GM21360 (cell line): ENCODE measurements at regions not wholly inside any gene's neighbourhood (a gene's known extent, or its start where the extent isn't known, plus 50 kb on each side); places are given as distances from the start of the nearest gene placed in this dataset.

Experiments used
- ATAC-seq: cut with Tn5 transposase; IDR thresholded peaks from one replicate; pipeline ENCODE4 v1.9.1; 2021; ENCODE audit warnings: mild to moderate bottlenecking, moderate library complexity; ENCODE audit not compliant: unreplicated experiment

DNA sequence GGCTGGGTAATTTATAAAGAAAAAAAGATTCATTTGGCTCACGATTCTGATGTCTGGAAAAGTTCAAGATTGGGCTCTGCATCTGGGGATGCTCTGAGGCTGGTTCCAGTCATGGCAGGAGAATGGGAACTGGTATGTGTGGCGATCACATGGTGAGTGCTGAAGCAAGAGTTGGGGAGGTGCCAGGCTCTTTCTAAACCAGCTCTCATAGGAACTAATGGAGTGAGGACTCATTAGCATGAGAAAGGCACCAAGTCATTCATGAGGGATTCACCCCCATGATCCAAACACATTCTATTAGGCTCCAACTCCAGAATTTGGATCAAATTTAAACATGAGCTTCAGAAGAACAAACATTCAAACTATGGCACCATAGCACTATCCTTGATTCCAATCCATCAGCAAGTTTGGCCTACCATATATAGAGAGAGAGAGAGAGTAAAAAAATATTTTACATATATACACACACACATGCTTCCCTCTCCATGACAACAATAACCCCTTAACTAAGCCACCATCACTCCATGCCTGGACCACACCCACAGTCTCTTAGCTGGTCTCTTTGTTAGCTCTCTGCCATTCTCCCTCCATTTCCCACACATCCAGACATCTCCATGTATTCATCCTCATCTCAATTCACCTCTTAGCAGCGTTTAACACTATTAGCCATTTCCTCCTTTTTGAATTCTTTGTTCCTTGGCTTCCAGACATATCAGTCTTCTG lies 57.9 kb downstream of the NPY start:
- no peak for ATAC-seq

DNA sequence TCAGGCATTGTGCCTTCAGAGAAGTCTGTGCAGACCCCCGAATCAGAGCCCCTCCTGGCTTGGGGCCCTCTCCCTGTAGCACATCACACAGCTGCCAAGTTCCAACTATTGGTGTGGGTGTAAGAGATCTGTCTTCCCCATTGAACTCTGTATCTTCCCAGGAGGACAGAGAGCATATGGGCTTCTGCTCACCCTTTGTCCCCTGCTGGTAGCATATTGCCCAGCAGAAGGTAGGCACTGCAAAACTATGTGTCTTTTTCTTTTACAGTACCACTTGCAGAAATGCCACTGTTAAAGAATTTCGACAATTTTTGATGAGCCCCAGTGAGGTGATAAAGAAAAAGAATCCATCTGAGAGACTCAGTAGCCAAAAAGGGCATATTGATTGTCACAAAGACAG lies 59.6 kb downstream of the NPY start:
- ATAC-seq, result no peak

DNA sequence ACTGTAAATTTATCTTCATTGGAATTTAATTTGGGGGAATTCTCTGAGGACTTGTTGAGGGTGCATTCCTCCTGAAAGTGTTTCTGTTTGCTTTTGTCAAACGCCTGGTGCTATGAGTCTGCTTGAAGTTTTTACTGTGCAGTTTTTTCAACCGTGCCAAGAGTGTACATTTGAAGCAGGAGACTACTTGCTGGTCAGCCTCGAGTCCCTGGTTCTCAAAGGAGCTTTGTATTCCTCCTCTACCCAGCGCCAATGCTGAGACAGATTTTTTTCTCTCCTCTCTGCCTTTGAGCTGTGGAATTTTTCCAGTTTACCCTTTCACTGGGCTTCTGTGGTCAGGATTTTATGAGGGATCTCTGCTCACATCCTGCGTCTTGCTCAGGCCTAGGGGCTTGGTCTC lies 62.1 kb downstream of the NPY start:
- no peak for ATAC-seq

DNA sequence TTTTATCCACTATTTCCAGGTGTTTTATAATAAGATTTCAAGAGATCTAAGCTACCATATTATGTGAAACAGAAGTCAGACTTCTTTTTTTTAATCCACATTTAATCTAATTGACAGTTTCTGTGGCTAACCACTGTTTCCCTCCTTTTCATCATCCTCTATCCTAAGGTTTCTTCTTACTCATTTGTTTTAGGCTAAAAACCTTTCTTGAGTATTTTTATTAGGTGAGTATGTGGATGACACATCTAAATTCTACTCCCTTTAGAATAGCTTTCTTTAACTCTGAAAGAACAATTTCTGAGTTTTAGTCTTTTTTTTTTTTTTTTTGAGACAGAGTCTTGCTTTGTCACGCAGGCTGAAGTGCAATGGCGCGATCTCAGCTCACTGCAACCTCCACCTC lies 62.7 kb downstream of the NPY start:
- ATAC-seq, result no peak

DNA sequence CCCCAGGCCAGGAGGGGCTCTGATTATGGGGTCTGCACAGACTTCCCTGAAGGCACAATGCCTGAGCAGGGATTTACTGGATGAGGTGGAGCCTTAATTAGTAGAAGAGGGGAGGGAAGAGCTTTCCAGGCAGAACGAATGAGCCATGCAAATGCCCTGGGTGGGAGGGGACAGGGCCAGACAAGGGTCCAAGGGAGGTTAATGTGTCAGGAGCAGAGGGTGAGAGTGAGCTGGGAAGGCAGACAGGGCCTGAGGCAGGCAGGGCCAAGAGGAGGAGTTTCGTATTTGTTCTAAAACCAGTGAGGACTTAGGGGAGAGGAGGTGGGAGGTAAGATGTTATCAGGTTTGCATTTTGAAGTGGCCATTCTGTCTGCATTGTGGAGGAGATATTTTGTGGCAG lies 65.3 kb downstream of the NPY start:
- no peak for ATAC-seq

DNA sequence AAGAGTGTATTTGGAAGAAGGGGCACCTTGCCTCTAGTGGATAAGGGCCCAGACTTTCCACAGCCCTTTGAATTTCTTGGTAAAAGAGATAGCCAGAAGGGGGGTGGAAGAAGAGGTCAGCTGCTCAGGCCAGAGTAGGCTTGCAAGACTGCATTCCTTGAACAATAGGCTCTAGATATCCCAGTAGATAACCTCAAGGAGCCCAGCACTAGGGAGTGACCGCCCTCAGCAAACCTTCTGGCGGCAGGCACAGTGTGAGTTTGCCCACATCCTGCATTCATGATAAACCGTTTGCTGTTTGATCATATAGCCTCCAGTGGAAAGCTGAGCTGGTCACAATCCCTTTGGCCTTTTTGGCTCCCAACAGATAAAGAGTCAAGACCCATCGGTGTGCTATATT lies 70.5 kb downstream of the NPY start:
- no peak for ATAC-seq

DNA sequence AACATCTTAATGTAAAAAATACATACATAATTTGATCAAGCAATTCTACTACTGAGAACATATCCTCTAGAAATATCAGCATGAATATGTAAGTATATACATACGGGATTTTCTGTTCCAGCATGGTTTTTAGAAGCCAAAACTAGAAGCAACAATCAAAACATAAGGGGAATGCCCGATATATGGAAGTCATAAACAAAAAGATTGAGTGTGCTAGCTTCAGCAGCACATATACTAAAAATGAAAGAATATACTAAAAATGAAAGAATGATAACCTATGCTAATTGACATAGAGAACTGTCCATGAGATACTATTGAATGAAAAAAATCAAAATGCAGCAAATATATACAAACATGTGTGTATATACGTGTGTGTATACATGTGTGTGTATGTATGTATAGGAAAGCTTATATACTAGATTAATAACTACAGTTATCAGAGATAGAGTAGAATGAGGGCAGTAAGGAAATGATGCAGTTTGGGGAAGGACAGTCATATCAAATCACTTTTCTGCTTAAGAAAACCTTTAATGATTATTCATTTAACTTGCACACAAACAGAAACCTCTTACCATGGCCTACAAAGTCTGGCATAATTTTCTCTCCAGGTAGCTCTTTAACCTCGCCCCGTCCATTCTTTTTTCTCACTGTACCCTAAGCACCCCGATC lies 72.9 kb downstream of the NPY start:
- no peak for ATAC-seq

DNA sequence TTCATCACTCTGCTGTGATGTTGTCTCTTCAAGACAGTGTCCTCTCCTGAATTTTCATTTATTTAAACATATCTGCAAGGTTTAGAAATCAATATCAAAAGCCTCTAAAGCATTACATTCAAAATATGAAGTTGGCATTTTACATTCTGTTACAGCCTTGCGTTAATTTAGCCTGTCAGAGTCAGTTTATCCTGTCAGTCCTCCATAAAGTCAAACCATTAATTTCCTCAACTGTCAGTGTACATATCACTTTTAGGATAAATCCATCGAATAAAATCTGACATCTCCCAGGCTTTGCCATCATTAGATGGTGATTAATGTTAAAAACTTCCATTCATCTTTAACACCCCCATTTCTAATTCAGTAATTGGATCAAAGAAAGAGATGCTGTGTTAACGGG lies 77.0 kb downstream of the NPY start:
- no peak for ATAC-seq

DNA sequence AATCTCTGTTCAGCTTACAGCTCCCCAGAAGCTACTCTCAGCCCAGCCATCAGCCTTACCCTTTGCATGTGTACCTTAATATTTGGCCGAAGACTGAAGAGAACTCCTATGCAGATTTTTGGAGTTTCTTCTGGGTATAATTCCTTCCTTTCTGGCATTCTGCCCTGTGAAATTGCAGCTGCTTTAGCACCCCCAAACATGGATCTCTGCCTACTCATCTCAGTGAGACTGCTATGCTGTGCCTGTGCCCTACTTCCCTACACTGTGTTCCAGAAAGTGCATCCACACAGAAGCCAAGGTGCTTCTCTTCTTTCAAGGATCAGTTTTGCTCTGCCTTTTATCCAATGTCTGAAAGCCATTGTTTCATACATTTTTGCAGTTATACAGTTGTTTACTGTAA lies 81.6 kb downstream of the NPY start:
- no peak for ATAC-seq

DNA sequence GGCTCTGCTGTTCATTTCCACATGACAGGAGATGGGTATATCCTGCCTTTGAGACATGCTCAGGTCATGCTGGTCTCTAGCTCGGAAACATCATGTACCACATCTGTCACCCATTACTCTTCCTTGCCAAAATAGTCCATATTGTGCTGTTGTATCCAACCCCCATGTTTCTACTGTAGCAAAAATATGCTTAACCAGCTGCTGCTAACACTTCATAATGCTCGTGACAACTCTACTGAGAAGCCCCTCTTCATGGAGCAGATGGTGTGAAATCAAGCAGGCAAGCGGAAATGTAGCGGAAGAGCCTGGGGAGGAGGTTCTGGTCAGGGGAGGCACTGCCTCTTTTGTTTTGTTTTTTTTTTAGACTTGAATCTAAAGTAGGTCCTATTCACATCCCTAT lies 82.9 kb downstream of the NPY start:
- ATAC-seq, result no peak

DNA sequence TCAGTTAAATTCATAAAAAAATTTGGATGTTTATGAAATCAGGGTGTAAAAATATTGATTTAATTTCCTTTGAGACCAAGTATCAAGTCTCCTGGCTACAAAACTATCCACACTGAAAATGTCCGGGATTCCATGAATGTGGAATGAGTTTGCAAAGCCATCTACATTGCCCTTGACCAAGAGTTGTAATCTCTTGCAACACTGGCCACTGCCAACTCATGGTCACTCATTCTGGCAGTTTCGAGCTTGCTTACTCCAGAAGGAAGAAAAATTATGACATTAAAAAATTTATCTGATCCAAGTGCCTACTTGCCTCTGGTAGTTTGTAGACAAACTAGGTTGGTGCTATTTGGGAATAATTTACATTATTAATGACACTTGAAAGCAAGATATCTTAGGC lies 84.2 kb downstream of the NPY start:
- ATAC-seq, result no peak

DNA sequence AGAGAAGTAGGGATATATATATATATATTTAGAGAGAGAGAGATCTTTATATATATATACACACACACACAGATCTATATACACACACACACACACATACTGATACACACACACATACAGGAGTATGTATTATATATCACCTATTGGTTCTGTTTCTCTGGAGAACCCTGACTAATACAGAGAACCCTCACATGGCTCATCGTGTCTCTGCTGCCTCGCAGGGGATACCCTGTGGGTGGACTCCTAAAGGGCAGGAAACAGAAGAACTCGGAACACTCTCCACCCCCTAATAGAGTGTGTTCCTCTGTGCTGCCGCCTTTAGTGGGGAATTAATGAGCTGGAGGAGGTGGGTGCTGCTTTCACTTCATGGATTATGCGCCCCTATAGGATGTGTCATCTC lies 86.6 kb downstream of the NPY start:
- ATAC-seq, result no peak

DNA sequence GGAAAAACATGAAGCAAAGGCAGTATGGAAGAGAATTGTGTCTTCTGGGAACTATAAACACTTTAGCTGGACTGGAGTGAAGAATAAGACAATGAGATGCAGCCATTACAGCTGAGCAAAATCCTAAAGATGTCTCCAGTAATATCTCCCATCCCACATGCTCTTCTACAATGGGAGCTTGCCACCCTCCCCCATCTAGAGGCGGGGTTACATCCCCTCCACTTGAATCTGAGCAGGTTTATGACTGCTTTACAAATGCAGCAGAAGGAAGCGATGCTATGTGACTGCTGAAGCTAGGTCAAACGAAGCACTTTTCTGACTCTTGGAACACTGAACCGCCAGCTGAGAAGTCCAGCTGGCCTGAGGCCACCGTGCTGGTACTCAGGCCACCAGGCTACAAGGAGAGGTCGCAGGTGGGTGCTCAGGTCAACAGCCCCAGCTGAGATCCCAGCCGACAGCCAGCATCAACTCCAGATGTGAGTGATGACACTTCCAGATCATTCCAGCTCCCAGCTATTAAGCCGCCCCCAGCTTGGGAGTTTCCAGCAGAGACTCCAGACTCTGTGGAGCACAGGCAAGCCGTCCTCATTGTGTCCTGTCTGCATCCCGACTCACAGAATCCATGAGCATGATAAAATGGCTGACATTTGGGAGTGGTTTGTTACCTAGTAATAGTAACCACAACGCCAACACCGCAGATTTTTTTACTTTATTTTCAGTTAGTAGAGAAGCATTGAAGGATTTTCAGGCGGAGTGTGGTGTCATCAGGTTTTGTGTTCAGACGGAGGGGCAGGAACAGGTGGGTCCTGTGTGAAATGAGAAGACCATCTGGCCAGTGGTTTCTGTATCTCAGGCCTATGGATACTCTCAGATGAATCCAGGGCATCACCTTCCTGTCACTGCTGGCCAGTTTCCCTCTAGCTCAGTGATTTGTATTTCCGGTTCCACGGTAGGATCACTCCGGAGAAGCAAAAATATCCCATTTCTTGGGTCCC lies 89.3 kb downstream of the NPY start:
- ATAC-seq, result no peak

DNA sequence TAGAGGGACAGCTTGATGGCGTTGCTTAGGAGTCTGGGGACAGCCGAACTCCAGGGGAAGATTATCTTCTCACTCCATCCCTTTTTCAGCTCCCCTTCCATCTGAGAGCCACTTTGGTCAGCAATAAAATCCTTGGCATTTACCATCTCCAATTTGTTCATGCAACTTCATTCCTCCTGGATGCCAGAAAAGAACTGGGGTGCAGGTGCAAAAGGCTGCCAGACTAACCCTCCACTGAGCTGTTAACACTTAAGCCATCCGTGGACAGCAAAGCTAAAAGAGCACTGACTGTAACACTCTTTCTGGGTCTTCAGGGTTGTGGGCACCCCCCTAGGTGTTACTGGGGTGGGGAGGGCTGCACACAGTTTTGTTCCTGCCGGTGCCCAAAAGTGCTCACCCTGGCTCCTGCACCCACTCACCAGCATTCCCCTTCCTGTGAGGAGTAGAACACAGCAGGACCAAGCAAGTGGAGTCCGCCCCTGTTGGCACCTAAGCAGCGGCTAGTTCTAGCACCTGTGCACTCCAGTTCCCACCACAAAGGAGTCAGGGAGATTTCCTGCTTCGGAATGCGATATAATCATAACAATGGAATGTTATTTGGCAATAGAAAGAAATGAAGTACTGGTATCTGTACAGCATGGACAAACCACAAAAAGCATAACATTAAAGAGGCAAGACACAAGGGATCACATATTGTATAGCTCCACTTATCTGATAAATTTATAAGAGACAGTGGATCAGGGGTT lies 95.1 kb downstream of the NPY start:
- no peak for ATAC-seq

DNA sequence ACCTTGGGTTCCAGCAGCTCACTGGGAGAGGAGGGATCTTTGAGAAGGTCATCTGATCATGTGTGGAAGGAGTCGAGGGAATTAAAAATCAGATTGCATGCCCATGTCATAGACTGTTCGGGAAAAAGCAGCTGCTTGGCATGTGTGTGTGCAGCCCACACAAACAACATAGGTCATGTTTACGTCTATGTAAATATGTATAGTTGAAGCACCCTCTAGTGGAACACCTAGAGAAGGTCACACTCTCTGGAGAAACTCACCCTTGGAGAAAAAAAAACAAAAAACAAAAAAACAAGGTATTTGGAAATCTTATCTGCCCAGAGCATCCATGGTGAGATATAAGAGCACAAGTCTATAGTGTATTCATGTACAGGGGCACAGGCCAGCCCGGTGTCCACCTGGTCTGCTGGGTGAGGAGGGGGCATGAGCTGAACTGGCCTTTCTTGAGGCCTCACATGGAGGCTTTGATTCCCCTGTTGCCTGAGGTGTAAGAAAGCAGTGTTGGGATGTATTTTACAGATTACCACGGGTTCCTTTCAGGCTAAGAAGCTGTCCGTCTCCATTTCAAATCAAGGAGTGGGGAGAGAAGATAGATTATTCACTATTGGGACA lies 98.0 kb downstream of the NPY start:
- ATAC-seq, result peak; percentile 70

DNA sequence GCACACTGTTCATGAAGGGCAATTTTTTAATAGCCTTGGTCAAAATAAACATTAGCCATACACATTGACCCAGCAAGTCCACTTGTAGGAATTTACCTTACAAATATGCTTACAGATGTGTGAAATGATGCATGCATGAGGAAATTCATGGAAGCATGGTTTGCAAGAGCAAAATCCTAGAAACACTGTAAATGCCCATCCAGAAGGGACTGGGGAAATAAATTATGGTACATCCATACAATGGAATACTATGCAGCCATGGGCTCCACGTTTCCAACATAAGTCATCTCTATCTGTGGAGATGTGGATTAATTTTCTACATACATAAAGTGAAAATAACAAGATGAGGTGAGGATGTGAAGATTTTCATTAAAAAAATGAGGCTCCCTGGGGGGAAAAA lies 99.1 kb downstream of the NPY start:
- no peak for ATAC-seq

DNA sequence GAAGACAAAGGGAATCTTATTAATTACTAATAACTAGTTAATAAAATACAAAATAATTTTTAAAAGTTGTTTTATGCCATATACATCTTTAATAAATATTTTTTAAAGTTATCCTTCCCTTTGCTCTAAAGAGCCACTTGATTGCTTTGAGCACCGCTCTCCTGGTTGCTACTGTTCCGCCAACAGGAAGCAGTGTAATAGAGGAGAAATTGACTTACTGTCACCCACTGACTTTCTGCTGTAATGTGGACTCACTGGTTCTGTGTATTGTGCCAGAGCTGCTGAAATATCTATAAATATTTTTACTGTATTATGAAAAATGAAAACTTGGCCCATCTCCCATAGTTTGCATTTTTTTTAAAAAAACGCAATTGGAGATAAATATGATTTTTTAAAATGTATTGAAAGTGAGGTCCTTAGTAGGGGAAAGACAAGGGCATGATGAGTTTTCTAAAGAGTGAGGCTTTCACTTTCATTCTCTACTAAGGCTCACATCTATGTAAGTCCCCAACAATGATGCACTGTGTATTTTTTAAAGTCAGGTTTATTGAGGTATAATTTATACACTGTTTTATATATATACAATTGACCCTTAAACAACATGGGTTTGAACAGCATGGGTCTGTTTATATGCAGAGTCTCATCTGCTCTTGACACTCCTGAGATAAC lies 100.5 kb downstream of the NPY start:
- peak; percentile 53 for ATAC-seq

DNA sequence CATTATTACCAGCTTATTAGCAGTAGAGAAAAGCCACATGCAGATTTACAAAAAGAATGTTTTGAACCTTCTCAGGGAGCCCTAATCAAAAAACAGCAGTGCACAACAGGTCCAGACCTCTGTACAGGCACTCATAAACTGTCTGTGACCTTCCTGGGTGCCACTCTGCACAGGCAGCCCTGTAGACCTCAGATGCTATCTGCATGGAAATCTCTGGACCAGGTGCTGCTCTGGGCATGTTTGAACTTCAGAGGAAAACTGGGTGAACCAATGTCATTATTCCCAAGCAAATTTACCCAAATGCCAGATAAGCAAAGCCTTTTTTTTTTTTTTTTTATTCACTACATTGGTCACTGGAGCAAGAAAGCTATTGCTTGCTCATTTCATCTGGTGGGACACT lies 104.2 kb downstream of the NPY start:
- no peak for ATAC-seq

DNA sequence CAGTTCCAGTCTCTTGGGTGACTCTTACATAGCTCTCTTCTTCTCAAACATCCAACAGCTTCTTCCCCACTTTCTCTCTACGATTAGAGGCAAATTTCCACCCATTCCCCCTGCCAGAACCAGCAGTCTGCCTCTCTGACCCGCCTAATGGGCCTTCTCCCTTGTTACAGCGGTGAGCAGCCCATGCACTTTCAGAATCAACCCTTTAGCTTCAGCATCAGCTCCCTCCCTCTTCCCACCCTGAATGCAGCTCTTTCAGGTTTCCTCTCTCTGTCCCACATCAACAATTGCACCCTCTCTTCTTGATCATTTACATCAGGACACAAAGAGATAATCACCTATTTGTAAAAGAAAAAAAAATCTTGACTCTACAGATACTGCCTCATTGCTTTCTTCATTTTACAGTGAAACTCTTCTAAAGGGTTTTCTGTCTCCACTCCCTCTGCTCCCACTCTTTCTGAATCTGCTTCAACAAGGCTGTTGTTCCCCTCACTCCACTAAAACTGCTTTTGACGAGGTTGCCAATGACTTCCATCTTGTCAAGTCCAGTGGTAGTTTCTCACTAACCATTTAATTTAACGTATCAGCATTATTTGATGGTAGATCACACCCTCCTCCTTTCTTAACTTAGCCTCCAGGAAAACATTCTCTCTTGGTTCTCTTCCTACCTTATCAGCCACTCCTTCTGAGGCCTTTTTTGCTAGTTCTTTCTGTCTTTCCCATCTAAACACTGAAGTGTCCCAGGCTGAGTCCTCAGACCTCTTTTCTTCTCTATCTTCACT lies 106.6 kb downstream of the NPY start:
- ATAC-seq, result no peak
